Mesendoderm (in vitro differentiated cells): ENCODE measurements at regions not wholly inside any gene's neighbourhood (a gene's known extent, or its start where the extent isn't known, plus 50 kb on each side); places are given as distances from the start of the nearest gene placed in this dataset.
A peak's percentile ranks its signal among the peaks of the same experiment; 100 is the strongest.

ENCODE experiments used
- DNase-seq: peaks from one replicate; pipeline ENCODE4 v3.0.0; 2013
- H2AK5ac ChIP-seq: 2 replicates; pipeline ENCODE4 v1.6.1; 2013; ENCODE audit warnings: low read length, inconsistent platforms
- H2BK120ac ChIP-seq: 2 replicates; pipeline ENCODE4 v1.6.1; 2013; ENCODE audit warnings: low read depth, mild to moderate bottlenecking, low read length, moderate library complexity, mixed read lengths
- H2BK15ac ChIP-seq: replicated peaks from 2 replicates; pipeline ENCODE4 v1.6.1; 2013; ENCODE audit warnings: low read depth, mild to moderate bottlenecking, moderate library complexity
- H2BK5ac ChIP-seq: 2 replicates; pipeline ENCODE4 v1.6.1; 2013; ENCODE audit warnings: low read length, inconsistent platforms
- H3K18ac ChIP-seq: 2 replicates; pipeline ENCODE4 v1.6.1; 2013; ENCODE audit warnings: mild to moderate bottlenecking, low read length, mixed read lengths
- H3K23ac ChIP-seq: one replicate; pipeline ENCODE4 v1.6.1; 2013; ENCODE audit warnings: low read length
- H3K27ac ChIP-seq: 2 replicates; pipeline ENCODE4 v1.5.1; 2013; ENCODE audit warnings: low read depth, mild to moderate bottlenecking, inconsistent platforms, low read length, moderate library complexity
- H3K27me3 ChIP-seq: 2 replicates; pipeline ENCODE4 v1.6.1; 2013; ENCODE audit warnings: low read length, control low read depth, mild to moderate bottlenecking, inconsistent platforms; ENCODE audit not compliant: insufficient read depth, poor library complexity
- H3K36me3 ChIP-seq: 2 replicates; pipeline ENCODE4 v1.6.1; 2013; ENCODE audit warnings: low read length, inconsistent platforms; ENCODE audit not compliant: control insufficient read depth, insufficient read depth
- H3K4ac ChIP-seq: one replicate; pipeline ENCODE4 v1.6.1; 2013; ENCODE audit warnings: low read depth, mild to moderate bottlenecking, low read length, moderate library complexity
- H3K4me1 ChIP-seq: 2 replicates; pipeline ENCODE4 v1.6.1; 2013; ENCODE audit warnings: low read depth, low read length, inconsistent platforms; ENCODE audit not compliant: control insufficient read depth
- H3K4me2 ChIP-seq: 2 replicates; pipeline ENCODE4 v1.6.1; 2013; ENCODE audit warnings: low read length
- H3K4me3 ChIP-seq: 2 replicates; pipeline ENCODE4 v1.5.1; 2013; ENCODE audit warnings: mild to moderate bottlenecking, low read length
- H3K56ac ChIP-seq: one replicate; pipeline ENCODE4 v1.6.1; 2013; ENCODE audit warnings: low read length
- H3K79me1 ChIP-seq: 2 replicates; pipeline ENCODE4 v1.6.1; 2013; ENCODE audit warnings: low read length, inconsistent platforms
- H3K79me2 ChIP-seq: 2 replicates; pipeline ENCODE4 v1.6.1; 2013; ENCODE audit warnings: mild to moderate bottlenecking, low read length; ENCODE audit not compliant: control insufficient read depth, insufficient read depth
- H3K9ac ChIP-seq: 2 replicates; pipeline ENCODE4 v1.6.1; 2013; ENCODE audit warnings: low read length, inconsistent platforms
- H4K5ac ChIP-seq: one replicate; pipeline ENCODE4 v1.6.1; 2013; ENCODE audit warnings: low read length
- H4K8ac ChIP-seq: one replicate; pipeline ENCODE4 v1.6.1; 2013; ENCODE audit warnings: low read depth, mild to moderate bottlenecking, control low read depth, low read length, moderate library complexity
- WGBS: extraction: QIAGEN DNeasy Blood & Tissue Kit; methylation state at CpG from one replicate; pipeline ENCODE4 v1.1.7; 2013; ENCODE audit warnings: low lambda C conversion rate, missing lambda C conversion rate; ENCODE audit not compliant: insufficient coverage; ENCODE audit errors: extremely low coverage; 5-methylcytosine and 5-hydroxymethylcytosine counted together

- Histone ChIP-seq H3K4me1 (no peaks in the 10 kb centered on the region), H3K18ac (no peak overlapping the region), H3K27me3 (no peaks in the 10 kb centered on the region), H3K4me2 (no peak overlapping the region), H3K36me3 (no peaks in the 10 kb centered on the region), H3K4ac (no peak overlapping the region), H3K23ac (no peak overlapping the region), H3K27ac (no peak overlapping the region), H4K8ac (no peak overlapping the region), H4K5ac (no peak overlapping the region), H2BK120ac (no peak overlapping the region), H3K79me1 (no peaks in the 10 kb centered on the region), H3K9ac (no peak overlapping the region), H3K4me3 (no peak overlapping the region), H3K79me2 (no peaks in the 10 kb centered on the region), H2BK5ac (no peak overlapping the region), H2AK5ac (no peak overlapping the region), H2BK15ac (no peak overlapping the region), H3K56ac (no peak overlapping the region)
- no peak for DNase-seq
- WGBS = no CpG with 5 or more reads among the region's 1 CpG
These were observed 415.1 kb upstream of the MARCKS start for GRCh38 chr6:113442040-113442439.

- no peak for DNase-seq
- Histone ChIP-seq H4K8ac (no peak overlapping the region), H3K27me3 (no peaks in the 10 kb centered on the region), H2BK15ac (no peak overlapping the region), H3K4me3 (no peak overlapping the region), H3K79me1 (no peaks in the 10 kb centered on the region), H4K5ac (no peak overlapping the region), H3K9ac (no peak overlapping the region), H3K36me3 (no peaks in the 10 kb centered on the region), H2BK5ac (no peak overlapping the region), H3K79me2 (no peaks in the 10 kb centered on the region), H3K4me2 (no peak overlapping the region), H3K27ac (no peak overlapping the region), H3K18ac (no peak overlapping the region), H3K23ac (no peak overlapping the region), H3K56ac (no peak overlapping the region), H3K4ac (no peak overlapping the region), H3K4me1 (peaks cover 2% of the 10 kb centered on the region), H2BK120ac (no peak overlapping the region), H2AK5ac (no peak overlapping the region)
- WGBS = no CpG with 5 or more reads among the region's 3 CpGs
These were observed 411.9 kb upstream of the MARCKS start for GRCh38 chr6:113445201-113445600.

GRCh38 chr6:113447088-113447831 lies 409.9 kb upstream of the MARCKS start:
- WGBS = no CpG with 5 or more reads among the region's 5 CpGs
- no peak overlapping the region for H3K18ac ChIP-seq
- H3K27ac ChIP-seq = no peak overlapping the region
- H3K4me1 ChIP-seq = peaks cover 2% of the 10 kb centered on the region
- H2AK5ac ChIP-seq = no peak overlapping the region
- H3K4me3 ChIP-seq = no peak overlapping the region
- no peaks in the 10 kb centered on the region for H3K36me3 ChIP-seq
- no peak overlapping the region for H2BK15ac ChIP-seq
- H3K23ac ChIP-seq = no peak overlapping the region
- H3K4ac ChIP-seq = no peak overlapping the region
- no peak for DNase-seq
- H3K79me1 ChIP-seq = no peaks in the 10 kb centered on the region
- H3K27me3 ChIP-seq = no peaks in the 10 kb centered on the region
- H3K4me2 ChIP-seq = no peak overlapping the region
- no peak overlapping the region for H2BK5ac ChIP-seq
- H3K79me2 ChIP-seq = no peaks in the 10 kb centered on the region
- H2BK120ac ChIP-seq = no peak overlapping the region
- H4K8ac ChIP-seq = no peak overlapping the region
- H4K5ac ChIP-seq = no peak overlapping the region
- H3K56ac ChIP-seq = no peak overlapping the region
- no peak overlapping the region for H3K9ac ChIP-seq

GRCh38 chr6:113449051-113449450 lies 408.1 kb upstream of the MARCKS start:
- no peaks in the 10 kb centered on the region for H3K79me1 ChIP-seq
- H3K9ac ChIP-seq = no peak overlapping the region
- no peak overlapping the region for H2BK5ac ChIP-seq
- H3K4me1 ChIP-seq = peaks cover 2% of the 10 kb centered on the region
- no peaks in the 10 kb centered on the region for H3K27me3 ChIP-seq
- no peak overlapping the region for H3K27ac ChIP-seq
- no peaks in the 10 kb centered on the region for H3K79me2 ChIP-seq
- no peak overlapping the region for H4K5ac ChIP-seq
- no peak overlapping the region for H3K56ac ChIP-seq
- H3K36me3 ChIP-seq = no peaks in the 10 kb centered on the region
- DNase-seq = no peak
- H3K4ac ChIP-seq = no peak overlapping the region
- no peak overlapping the region for H3K4me2 ChIP-seq
- H4K8ac ChIP-seq = no peak overlapping the region
- no peak overlapping the region for H3K23ac ChIP-seq
- H2BK15ac ChIP-seq = no peak overlapping the region
- no peak overlapping the region for H2AK5ac ChIP-seq
- H2BK120ac ChIP-seq = no peak overlapping the region
- no peak overlapping the region for H3K18ac ChIP-seq
- no peak overlapping the region for H3K4me3 ChIP-seq

GRCh38 chr6:113450061-113450465 lies 407.1 kb upstream of the MARCKS start:
- H2BK5ac ChIP-seq = no peak overlapping the region
- H2BK15ac ChIP-seq = no peak overlapping the region
- H3K79me2 ChIP-seq = no peaks in the 10 kb centered on the region
- no peak overlapping the region for H2AK5ac ChIP-seq
- no peaks in the 10 kb centered on the region for H3K36me3 ChIP-seq
- H3K4me3 ChIP-seq = no peak overlapping the region
- H4K8ac ChIP-seq = no peak overlapping the region
- H3K4ac ChIP-seq = no peak overlapping the region
- no peak overlapping the region for H3K4me2 ChIP-seq
- WGBS = no CpG with 5 or more reads among the region's 1 CpG
- H3K56ac ChIP-seq = no peak overlapping the region
- H4K5ac ChIP-seq = no peak overlapping the region
- H3K79me1 ChIP-seq = no peaks in the 10 kb centered on the region
- no peak overlapping the region for H3K9ac ChIP-seq
- H3K4me1 ChIP-seq = peaks cover 2% of the 10 kb centered on the region
- H3K27ac ChIP-seq = no peak overlapping the region
- H3K27me3 ChIP-seq = no peaks in the 10 kb centered on the region
- H3K18ac ChIP-seq = no peak overlapping the region
- no peak overlapping the region for H2BK120ac ChIP-seq
- H3K23ac ChIP-seq = no peak overlapping the region
- DNase-seq = peak; percentile 56

- Histone ChIP-seq H2BK5ac (no peak overlapping the region), H3K36me3 (no peaks in the 10 kb centered on the region), H3K23ac (no peak overlapping the region), H2BK15ac (no peak overlapping the region), H3K9ac (no peak overlapping the region), H3K4ac (no peak overlapping the region), H2BK120ac (no peak overlapping the region), H3K56ac (no peak overlapping the region), H2AK5ac (no peak overlapping the region), H3K79me1 (no peaks in the 10 kb centered on the region), H3K4me1 (peaks cover 2% of the 10 kb centered on the region), H3K27me3 (no peaks in the 10 kb centered on the region), H3K4me2 (no peak overlapping the region), H4K8ac (no peak overlapping the region), H4K5ac (no peak overlapping the region), H3K4me3 (no peak overlapping the region), H3K18ac (no peak overlapping the region), H3K27ac (no peak overlapping the region), H3K79me2 (no peaks in the 10 kb centered on the region)
- no peak for DNase-seq
- no CpG with 5 or more reads among the region's 3 CpGs for WGBS
These were observed 406.1 kb upstream of the MARCKS start for GRCh38 chr6:113451049-113451448.
